ENCODE measurements at regions not wholly inside any gene's neighbourhood (a gene's known extent, or its start where the extent isn't known, plus 50 kb on each side); places are given as distances from the start of the nearest gene placed in this dataset.
"Not testable (repeated sequence)": the region's sequence is repeated elsewhere in the genome, so short reads cannot be mapped to it uniquely, and the experiment has no call there.

GRCh38 chr9:41347893-41348292 lies 158.8 kb upstream of the ZNG1F start:
- BruUV-seq (replicated peaks); ATAC-seq; H3K4me3 ChIP-seq; in situ Hi-C loops (cut with MboI); H3K4me2 ChIP-seq (ENCODE audit: insufficient read depth, low read length); H3K9me1 ChIP-seq (ENCODE audit: control insufficient read depth, insufficient read depth, low read length); H3K9ac ChIP-seq (ENCODE audit: insufficient read depth in 1 of 2, low read depth in 2 of 2, low read length in 2 of 2); intact Hi-C loops (cut with micrococcal nuclease); CTCF ChIA-PET (ENCODE audit: low intra/inter-chr PET ratio); H3K27me3 ChIP-seq (ENCODE audit: control insufficient read depth in 2 of 2, insufficient read depth in 2 of 2, low read length in 2 of 2); H3K9me3 ChIP-seq (replicated peaks; ENCODE audit: control insufficient read depth, insufficient read depth, low read depth, low read length); H3K36me3 ChIP-seq (ENCODE audit: control insufficient read depth, insufficient read depth, low read length); H3K4me1 ChIP-seq (replicated peaks in 1 of 2; ENCODE audit: control insufficient read depth in 2 of 2, insufficient read depth in 2 of 2, low read length in 2 of 2); H3K79me2 ChIP-seq (ENCODE audit: control insufficient read depth, insufficient read depth, low read length); H4K20me1 ChIP-seq (replicated peaks; ENCODE audit: control insufficient read depth, insufficient read depth, low read length); POLR2A ChIA-PET; H2AFZ ChIP-seq (ENCODE audit: low read depth, low read length); H3K27ac ChIP-seq (ENCODE audit: extremely low read depth, low read depth, low read length); DNase-seq (ENCODE audit: extremely low read depth in 1 of 4, low spot score in 3 of 4); FAIRE-seq: not testable (repeated sequence)
- TF ChIP-seq ZNF766 (CRISPR knock-in tag; conservative IDR thresholded peaks at IDR 0.05): peak; percentile 76
- WGBS (ENCODE audit: insufficient coverage, low coverage, missing lambda C conversion rate): 0% methylated on average over 1 of the region's 3 CpGs

DNA sequence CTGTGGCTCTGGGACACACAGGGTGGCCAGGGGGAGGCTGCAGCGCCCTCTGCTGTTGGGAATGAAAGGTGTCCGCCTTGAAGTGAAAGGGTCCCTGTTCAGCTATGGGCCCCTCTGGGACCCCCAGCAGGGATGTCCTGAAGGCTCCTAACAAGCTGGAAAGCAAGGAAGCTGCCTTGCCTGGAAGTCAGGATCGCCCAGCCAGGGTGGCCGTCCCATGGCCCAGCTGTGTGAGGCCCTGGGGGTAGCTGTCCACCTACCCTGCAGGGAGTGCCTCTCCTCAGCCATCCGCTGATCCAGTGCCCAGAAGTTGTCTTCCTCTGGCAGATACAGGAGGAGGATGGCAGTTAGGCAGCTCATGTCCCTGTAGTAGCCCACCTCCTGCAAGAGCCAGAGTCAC lies 143.4 kb upstream of the ZNG1F start:
- FAIRE-seq; BruUV-seq (replicated peaks); in situ Hi-C loops (cut with MboI): not testable (repeated sequence)

GRCh38 chr9:41321277-41321676 lies 132.2 kb upstream of the ZNG1F start:
- ATAC-seq; H3K27ac ChIP-seq (ENCODE audit: extremely low read depth, low read depth, low read length); H2AFZ ChIP-seq (ENCODE audit: low read depth, low read length); H3K36me3 ChIP-seq (ENCODE audit: control insufficient read depth, insufficient read depth, low read length); H3K9ac ChIP-seq (ENCODE audit: insufficient read depth in 1 of 2, low read depth in 2 of 2, low read length in 2 of 2); H3K79me2 ChIP-seq (ENCODE audit: control insufficient read depth, insufficient read depth, low read length); intact Hi-C loops (cut with micrococcal nuclease); H3K9me1 ChIP-seq (ENCODE audit: control insufficient read depth, insufficient read depth, low read length); H3K4me3 ChIP-seq; BruUV-seq (replicated peaks); H3K27me3 ChIP-seq (ENCODE audit: control insufficient read depth in 2 of 2, insufficient read depth in 2 of 2, low read length in 2 of 2); CTCF ChIA-PET (ENCODE audit: low intra/inter-chr PET ratio); DNase-seq (ENCODE audit: extremely low read depth in 1 of 4, low spot score in 3 of 4); POLR2A ChIA-PET; FAIRE-seq; H4K20me1 ChIP-seq (replicated peaks; ENCODE audit: control insufficient read depth, insufficient read depth, low read length); H3K9me3 ChIP-seq (replicated peaks; ENCODE audit: control insufficient read depth, insufficient read depth, low read depth, low read length); H3K4me1 ChIP-seq (replicated peaks in 1 of 2; ENCODE audit: control insufficient read depth in 2 of 2, insufficient read depth in 2 of 2, low read length in 2 of 2); H3K4me2 ChIP-seq (ENCODE audit: insufficient read depth, low read length): not testable (repeated sequence)
- in situ Hi-C loops (cut with MboI): loop anchor here (25.0 kb wide), 1 partner anchor 1184 kb away; no protein-coding TSS in a partner anchor
- WGBS (ENCODE audit: insufficient coverage, low coverage, missing lambda C conversion rate): 3% methylated on average over 2 of the region's 2 CpGs

More for the DNA sequence above, 143.4 kb upstream of the ZNG1F start:
- H3K4me3 ChIP-seq; intact Hi-C loops (cut with micrococcal nuclease); H3K4me2 ChIP-seq (ENCODE audit: insufficient read depth, low read length); POLR2A ChIA-PET; DNase-seq (ENCODE audit: extremely low read depth in 1 of 4, low spot score in 3 of 4); H3K27ac ChIP-seq (ENCODE audit: extremely low read depth, low read depth, low read length); ATAC-seq; H3K9me1 ChIP-seq (ENCODE audit: control insufficient read depth, insufficient read depth, low read length); H3K27me3 ChIP-seq (ENCODE audit: control insufficient read depth in 2 of 2, insufficient read depth in 2 of 2, low read length in 2 of 2); CTCF ChIA-PET (ENCODE audit: low intra/inter-chr PET ratio); H4K20me1 ChIP-seq (replicated peaks; ENCODE audit: control insufficient read depth, insufficient read depth, low read length); H3K79me2 ChIP-seq (ENCODE audit: control insufficient read depth, insufficient read depth, low read length); H2AFZ ChIP-seq (ENCODE audit: low read depth, low read length); H3K9ac ChIP-seq (ENCODE audit: insufficient read depth in 1 of 2, low read depth in 2 of 2, low read length in 2 of 2); H3K9me3 ChIP-seq (replicated peaks; ENCODE audit: control insufficient read depth, insufficient read depth, low read depth, low read length); H3K36me3 ChIP-seq (ENCODE audit: control insufficient read depth, insufficient read depth, low read length); H3K4me1 ChIP-seq (replicated peaks in 1 of 2; ENCODE audit: control insufficient read depth in 2 of 2, insufficient read depth in 2 of 2, low read length in 2 of 2): not testable (repeated sequence)
- no CpG with 5 or more reads among the region's 5 CpGs for WGBS (ENCODE audit: insufficient coverage, low coverage, missing lambda C conversion rate)
